PC-9 (cell line): ENCODE measurements at regions not wholly inside any gene's neighbourhood (a gene's known extent, or its start where the extent isn't known, plus 50 kb on each side); places are given as distances from the start of the nearest gene placed in this dataset.

Source experiments
- EZH2 ChIP-seq: fragments of 200-600 bp; sonication (generic); IDR thresholded peaks from 2 replicates; pipeline ENCODE4 v1.8.0; 2017; ENCODE audit warnings: antibody characterized with exemption, low read depth
- TF ChIP-seq, protein P1 (sequence below): fragments of 200-600 bp; sonication (generic); conservative IDR thresholded peaks from 2 replicates; pipeline ENCODE4 v1.6.1; 2017; ENCODE audit warnings: mixed run types, antibody characterized with exemption, mild to moderate bottlenecking, moderate library complexity

DNA sequence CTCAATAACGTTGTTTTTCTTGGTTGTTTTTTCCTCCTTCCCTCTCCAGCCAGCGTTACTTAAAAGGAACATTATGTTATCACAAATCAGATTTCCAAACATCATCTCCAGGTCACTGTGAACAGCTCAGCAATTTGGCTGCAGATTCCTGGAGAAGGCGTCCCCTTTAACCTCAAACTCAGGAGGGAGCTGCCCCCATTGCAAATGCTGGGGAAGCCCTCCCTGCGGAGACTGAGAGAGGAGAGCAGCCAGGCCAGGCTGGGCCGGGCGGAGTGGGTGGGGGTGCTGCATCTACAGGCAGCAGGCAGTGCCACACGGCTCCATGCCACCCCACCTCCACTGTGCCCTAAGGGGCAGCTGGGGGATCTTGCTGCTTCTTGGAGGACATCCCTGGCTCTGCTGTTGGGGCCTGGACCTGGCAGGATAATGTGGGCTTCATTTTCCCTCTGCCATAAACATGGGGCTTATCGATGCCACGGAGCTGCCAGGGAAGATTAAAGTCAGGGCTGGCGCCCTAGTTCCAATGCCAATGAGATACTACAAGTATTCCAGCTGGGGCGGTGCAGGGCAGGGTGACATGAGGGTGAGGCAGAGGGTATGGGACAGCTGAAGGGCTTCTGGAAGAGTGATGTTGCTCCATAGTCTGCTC lies 148.8 kb downstream of the PJA1 start:
- TF ChIP-seq, protein P1, sequence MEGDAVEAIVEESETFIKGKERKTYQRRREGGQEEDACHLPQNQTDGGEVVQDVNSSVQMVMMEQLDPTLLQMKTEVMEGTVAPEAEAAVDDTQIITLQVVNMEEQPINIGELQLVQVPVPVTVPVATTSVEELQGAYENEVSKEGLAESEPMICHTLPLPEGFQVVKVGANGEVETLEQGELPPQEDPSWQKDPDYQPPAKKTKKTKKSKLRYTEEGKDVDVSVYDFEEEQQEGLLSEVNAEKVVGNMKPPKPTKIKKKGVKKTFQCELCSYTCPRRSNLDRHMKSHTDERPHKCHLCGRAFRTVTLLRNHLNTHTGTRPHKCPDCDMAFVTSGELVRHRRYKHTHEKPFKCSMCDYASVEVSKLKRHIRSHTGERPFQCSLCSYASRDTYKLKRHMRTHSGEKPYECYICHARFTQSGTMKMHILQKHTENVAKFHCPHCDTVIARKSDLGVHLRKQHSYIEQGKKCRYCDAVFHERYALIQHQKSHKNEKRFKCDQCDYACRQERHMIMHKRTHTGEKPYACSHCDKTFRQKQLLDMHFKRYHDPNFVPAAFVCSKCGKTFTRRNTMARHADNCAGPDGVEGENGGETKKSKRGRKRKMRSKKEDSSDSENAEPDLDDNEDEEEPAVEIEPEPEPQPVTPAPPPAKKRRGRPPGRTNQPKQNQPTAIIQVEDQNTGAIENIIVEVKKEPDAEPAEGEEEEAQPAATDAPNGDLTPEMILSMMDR, result no peak
- TF ChIP-seq EZH2, result no peak
